ENCODE measurements at regions not wholly inside any gene's neighbourhood (a gene's known extent, or its start where the extent isn't known, plus 50 kb on each side); places are given as distances from the start of the nearest gene placed in this dataset.
A peak's percentile ranks its signal among the peaks of the same experiment; 100 is the strongest.

DNA sequence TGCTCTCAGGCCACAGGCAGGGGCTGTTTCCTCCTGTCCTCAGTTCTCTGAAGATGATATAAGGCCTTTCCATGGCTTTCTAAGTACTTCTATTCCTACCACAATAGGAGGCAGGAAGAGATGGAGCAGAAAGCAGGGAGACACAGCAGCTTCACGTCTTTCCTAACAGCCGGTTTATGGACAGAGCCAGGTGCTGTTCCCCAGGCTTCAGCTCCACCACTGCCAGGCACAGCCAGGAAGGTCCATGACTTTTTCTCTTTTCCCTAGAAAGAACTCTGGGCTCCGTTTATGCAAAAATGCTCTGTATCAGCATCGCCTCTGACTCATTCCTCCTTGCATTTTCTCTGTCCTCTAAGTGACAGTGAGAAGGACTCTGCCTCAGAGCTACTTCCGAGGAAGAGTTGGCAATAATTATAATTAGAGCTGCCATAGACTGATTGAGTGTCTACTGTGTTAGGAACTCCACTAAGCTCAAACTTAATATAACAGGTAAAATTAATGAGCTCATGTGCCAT, 478.5 kb downstream of the RASEF start:
- DNase-seq (ENCODE audit: low spot score): no peak

- DNase-seq (ENCODE audit: low spot score): no peak
Measured at GRCh38 chr9:82586918-82587356, 476.0 kb downstream of the RASEF start.

GRCh38 chr9:82588301-82589180, 474.4 kb downstream of the RASEF start:
- DNase-seq (ENCODE audit: low spot score): no peak

DNA sequence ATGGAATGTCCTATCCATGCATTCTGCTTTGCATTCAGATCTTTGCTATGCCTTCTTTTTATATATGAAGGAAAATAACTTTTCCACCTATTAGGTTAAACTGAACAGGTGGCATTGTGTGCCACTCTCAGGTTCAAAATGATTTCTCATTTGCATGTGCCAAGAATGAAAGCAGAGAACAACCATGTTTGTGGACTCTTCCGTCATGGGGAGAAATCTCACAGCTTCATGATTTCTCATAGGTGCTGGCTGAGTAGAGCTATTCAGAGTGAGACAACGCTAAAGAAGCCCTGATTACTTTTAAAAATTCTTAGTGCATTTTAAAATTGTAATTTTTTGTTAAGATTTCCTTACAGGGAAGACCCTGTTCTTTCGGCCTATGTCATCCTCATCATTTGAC, 472.1 kb downstream of the RASEF start:
- no peak for DNase-seq (ENCODE audit: low spot score)

- DNase-seq (ENCODE audit: low spot score): no peak
Measured at GRCh38 chr9:82593501-82593900, 469.4 kb downstream of the RASEF start.

- no peak for DNase-seq (ENCODE audit: low spot score)
Measured at GRCh38 chr9:82597241-82598203, 465.4 kb downstream of the RASEF start.

- DNase-seq (ENCODE audit: low spot score): no peak
Measured at GRCh38 chr9:82598241-82599039, 464.5 kb downstream of the RASEF start.

- DNase-seq (ENCODE audit: low spot score): no peak
Measured at GRCh38 chr9:82599336-82599949, 463.5 kb downstream of the RASEF start.

DNA sequence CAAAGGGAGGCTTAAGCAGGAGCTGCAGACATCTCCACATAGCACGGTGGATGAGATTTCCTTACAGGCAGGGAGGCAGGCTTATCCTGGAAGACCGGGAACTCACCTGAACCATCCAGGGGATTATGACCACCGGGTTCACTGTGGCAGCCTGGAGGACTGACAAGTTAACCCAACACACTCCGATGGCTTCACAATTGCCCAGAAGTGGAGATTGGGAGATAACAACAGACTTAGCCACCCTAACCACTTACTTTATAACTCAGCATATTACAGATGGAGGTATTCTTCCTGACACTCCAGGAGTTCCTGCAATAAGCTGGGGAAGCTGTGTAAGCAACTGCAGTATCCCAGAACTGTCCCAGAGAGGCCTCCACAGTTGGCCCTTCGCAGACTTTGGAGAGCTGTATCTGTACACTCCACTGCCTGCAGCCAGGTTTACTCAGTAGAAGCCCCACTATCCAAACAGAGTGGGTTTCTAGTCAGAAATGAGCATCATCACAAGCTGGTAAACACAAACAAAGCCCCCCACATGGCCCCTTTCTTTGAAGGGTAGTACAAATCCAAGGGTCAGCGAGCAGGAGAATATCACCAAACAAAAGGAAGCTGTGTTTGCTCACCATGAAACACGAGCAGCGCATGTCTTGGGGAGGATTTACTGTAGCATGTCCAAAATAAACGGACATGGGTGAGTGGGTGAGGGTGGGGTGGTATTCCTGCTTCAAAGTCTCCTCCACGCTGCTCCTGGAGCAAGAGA, 462.2 kb downstream of the RASEF start:
- DNase-seq (ENCODE audit: low spot score): no peak

- DNase-seq (ENCODE audit: low spot score): no peak
Measured at GRCh38 chr9:82601293-82601771, 461.6 kb downstream of the RASEF start.

- DNase-seq (ENCODE audit: low spot score): no peak
Measured at GRCh38 chr9:82604947-82605656, 457.8 kb downstream of the RASEF start.

- no peak for DNase-seq (ENCODE audit: low spot score)
Measured at GRCh38 chr9:82605657-82606031, 457.3 kb downstream of the RASEF start.

GRCh38 chr9:82606071-82606470, 456.9 kb downstream of the RASEF start:
- no peak for DNase-seq (ENCODE audit: low spot score)

GRCh38 chr9:82606492-82607382, 456.2 kb downstream of the RASEF start:
- DNase-seq (ENCODE audit: low spot score): peak; percentile 71

GRCh38 chr9:82608487-82608886, 454.5 kb downstream of the RASEF start:
- DNase-seq (ENCODE audit: low spot score): no peak

DNA sequence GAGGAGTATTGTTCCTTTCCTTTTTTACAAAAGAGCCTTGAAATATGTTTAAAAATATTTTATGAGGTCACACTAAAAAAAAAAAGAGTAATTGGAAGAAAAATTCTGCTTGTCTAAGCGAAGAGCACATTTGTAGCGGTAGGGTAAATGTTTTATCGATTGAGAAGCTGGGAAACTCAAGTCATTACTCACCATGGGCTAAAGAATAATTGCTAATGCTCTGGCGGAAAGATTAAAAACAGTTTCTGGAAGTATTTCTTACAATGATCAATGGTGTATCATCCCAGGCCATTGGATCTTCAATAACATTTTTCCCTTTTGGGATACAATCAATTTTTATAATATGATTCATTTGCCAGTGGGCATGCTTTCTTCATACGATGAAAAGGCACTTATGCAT, 450.0 kb downstream of the RASEF start:
- DNase-seq (ENCODE audit: low spot score): no peak

DNA sequence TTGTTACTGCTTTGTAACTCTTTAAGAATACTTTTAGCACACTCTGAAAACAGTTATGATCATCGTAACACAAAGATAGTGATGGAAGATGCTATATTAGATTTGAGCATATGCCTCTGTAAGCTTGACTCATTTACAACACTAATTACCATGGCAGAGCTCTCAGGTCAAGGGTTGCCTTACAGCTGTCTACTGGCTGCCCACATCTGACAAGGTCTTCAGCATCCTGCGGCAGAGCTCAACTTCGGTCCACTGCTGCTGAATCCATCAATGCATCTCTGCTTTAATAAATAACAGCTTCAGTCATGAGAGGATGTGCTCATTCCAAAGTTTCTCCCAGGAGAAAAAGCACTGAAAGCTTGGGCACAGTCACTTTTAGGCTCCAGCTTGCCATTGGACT, 449.4 kb downstream of the RASEF start:
- DNase-seq (ENCODE audit: low spot score): no peak

- no peak for DNase-seq (ENCODE audit: low spot score)
Measured at GRCh38 chr9:82616545-82616944, 446.4 kb downstream of the RASEF start.

DNA sequence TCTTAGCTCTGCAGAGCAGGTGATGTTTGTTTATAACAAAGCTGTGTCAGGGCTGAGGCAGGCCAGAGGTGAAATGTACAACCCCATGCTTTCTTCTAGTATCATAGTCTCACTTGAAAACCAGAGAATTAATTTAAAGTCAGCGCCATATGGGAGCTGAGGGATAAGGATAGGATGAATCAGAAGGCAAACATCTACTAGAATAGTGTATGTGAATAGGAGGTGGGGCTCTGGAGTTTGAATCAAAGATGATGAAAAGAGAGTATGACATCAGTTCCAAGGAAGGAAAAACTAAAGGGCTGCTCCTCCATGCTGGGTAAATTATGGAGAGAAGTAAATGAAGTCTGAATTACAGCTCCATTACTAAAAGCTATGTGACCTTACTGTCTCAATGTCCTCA, 441.5 kb downstream of the RASEF start:
- DNase-seq (ENCODE audit: low spot score): no peak
